ENCODE measurements at regions not wholly inside any gene's neighbourhood (a gene's known extent, or its start where the extent isn't known, plus 50 kb on each side); places are given as distances from the start of the nearest gene placed in this dataset.

- TF ChIP-seq CTCF (IDR thresholded peaks at IDR 0.05; ENCODE audit: low read depth, low read length): no peak
- TF ChIP-seq POLR2A (IDR thresholded peaks at IDR 0.05; ENCODE audit: extremely low read depth, insufficient read length): no peak
- no peak for TF ChIP-seq MAX (IDR thresholded peaks at IDR 0.05; ENCODE audit: low read depth, low read length)
- no peak for TF ChIP-seq MYC (IDR thresholded peaks at IDR 0.05; ENCODE audit: low read depth, low read length)
Measured at GRCh38 chr2:36140391-36140790, 215.2 kb upstream of the CRIM1 start.
